Gastrocnemius medialis (tissue), 4 donors: ENCODE measurements at regions not wholly inside any gene's neighbourhood (a gene's known extent, or its start where the extent isn't known, plus 50 kb on each side); places are given as distances from the start of the nearest gene placed in this dataset.

Experiments
- CTCF ChIP-seq, 5 experiments: fragments of 450-650 bp in 3 of 5; fragments of 200-600 bp in 2 of 5; sonication (generic) in 2 of 5; IDR thresholded peaks in 4 of 5; conservative IDR thresholded peaks in 1 of 5; 1 replicate in 4 of 5; 2 replicates in 1 of 5; pipeline ENCODE4 v1.5.1; 2016 to 2019; ENCODE audit warnings: antibody characterized with exemption in 5 of 5, mild to moderate bottlenecking in 3 of 5, moderate library complexity in 3 of 5
- POLR2A ChIP-seq, 2 donors: fragments of 450-650 bp; IDR thresholded peaks; one replicate each; pipeline ENCODE4 v1.6.1; 2017; ENCODE audit warnings: antibody characterized with exemption in 2 of 2, mild to moderate bottlenecking in 2 of 2, moderate library complexity in 2 of 2

DNA sequence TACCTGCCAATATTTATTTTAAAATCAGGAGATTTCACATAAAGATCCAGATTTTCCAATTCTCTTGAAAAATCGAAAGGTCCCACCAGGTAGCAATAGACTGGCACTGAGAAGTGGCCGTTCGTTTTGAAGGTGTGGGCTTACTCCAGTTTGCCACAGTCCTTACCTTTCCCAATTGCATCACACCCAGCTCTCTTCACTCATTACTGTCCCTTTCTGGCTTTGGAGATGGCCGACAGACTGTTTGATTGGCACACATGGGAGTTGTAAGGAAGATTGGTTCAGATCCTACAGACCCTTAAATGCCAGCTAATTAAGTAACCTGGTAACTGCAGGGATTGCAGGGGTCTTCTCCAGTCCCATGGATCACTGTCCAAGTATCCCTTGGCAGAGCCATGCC, 68.7 kb upstream of the LARP1 start:
- TF ChIP-seq CTCF (IDR thresholded peaks at IDR 0.05 in 4 of 5, conservative IDR thresholded peaks at IDR 0.05 in 1 of 5), result no peak
- TF ChIP-seq POLR2A (IDR thresholded peaks at IDR 0.05), result no peak
